GM18861 (cell line): ENCODE measurements at regions not wholly inside any gene's neighbourhood (a gene's known extent, or its start where the extent isn't known, plus 50 kb on each side); places are given as distances from the start of the nearest gene placed in this dataset.

Source experiments
- ATAC-seq: cut with Tn5 transposase; IDR thresholded peaks from one replicate; pipeline ENCODE4 v1.9.1; 2021; ENCODE audit not compliant: unreplicated experiment

DNA sequence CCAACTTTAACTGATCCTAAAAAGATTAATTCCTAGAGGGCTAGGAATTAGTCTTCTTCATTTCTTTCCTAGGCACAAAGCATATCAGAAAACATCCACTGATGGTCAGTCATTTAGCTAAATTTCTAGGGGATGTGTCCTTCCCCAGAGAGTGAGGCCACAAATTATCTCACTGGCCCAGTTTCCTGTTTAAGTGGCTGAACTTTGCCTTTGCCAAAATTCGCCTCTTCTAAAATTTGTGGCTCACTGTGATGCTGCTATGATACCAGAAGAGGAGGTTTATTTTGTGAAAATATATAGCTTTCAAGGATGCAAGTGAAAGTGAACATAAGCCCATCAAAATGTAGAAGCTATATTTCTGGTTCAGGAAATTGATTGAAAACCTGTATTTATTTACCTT lies 98.1 kb upstream of the FER start:
- ATAC-seq = no peak

DNA sequence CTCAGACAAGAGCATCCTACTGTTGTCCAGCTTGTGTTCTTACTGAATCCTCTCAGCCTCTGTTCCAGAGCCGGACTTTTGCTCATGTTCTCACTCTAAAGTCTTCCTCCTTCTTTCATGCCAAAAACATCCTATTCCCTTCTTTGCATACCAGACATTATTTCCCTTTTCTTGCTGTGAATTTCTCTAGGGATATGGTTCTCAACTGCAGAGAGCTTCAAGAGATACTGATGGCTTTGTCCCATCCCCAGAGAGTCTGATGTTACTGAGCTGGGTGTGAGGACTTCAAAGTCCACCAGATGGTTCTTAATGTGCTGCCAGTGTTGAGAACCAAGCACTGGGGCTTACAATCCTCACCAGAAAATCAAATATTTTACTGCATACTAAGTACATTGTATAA lies 98.6 kb upstream of the FER start:
- ATAC-seq = no peak

DNA sequence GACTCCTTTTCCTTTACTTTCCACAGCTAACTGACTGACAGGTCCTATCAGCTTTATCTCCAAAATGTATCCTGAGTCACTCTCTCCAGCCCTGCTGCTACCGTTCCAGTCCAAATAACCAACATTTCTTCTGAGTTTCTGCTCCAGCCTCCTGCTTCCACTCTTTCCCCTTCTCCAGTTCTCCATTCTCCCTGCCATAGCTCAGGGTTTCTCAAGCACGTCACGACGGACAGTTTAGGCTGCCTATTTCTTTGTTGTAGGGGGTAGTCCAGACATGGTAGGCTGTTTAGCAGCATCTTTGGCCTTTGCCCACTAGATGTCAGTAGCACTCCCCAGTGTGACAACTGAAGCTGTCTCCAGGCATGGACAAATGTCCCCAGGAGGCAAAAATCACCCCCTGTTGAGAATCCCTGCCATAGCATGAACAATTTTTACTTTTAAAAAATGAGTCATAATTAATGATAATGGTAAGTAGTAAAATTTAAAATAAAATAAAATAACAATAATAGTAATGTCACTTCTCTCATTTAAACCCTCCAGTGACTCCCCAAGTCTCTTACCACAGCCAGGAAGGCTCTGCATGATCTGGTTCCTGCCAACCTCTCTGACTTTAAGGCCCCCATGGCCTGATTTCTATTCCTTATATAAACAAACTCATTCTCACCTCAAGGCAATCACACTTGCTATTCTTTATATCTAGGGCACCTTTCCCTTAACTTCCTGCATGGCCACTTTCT lies 105.4 kb upstream of the FER start:
- ATAC-seq = peak; percentile 99

DNA sequence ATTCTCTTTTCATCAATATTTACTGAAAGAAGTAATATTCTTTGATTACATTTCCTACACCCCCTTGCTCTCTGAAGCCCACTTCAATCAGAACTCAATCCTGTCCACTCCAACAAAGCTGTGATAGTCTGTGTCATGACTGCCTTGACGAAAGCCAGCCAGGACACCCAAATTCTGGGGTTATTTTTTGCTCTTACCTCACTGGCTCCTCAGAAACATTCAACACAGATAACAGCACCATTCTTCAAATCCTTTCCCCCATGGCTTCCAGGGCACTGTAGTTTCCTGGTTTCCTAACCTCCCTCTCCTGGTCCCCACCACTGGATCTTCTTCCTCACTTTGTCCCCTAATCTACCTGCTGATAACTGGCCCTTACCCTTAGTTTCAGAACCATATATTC lies 106.1 kb upstream of the FER start:
- ATAC-seq = no peak

DNA sequence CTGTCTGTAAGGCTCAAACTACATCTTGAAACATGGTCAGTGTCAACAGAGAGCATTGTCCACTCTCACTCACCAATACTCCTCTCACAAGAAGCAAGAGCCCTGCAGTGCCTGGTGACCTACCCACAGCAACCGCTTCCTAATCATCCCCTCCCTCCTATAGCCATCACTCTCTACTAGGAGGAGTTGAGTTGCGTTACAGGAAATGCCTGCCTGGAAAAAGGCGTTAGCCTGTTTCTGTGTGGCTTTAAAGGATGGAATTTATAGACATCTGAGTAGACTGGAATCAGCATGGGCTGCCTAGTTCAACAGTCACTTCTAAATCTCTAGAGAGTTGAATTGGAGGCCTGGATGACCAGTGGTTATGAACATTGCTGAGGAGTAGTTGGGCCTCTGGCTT lies 108.3 kb upstream of the FER start:
- ATAC-seq = no peak

DNA sequence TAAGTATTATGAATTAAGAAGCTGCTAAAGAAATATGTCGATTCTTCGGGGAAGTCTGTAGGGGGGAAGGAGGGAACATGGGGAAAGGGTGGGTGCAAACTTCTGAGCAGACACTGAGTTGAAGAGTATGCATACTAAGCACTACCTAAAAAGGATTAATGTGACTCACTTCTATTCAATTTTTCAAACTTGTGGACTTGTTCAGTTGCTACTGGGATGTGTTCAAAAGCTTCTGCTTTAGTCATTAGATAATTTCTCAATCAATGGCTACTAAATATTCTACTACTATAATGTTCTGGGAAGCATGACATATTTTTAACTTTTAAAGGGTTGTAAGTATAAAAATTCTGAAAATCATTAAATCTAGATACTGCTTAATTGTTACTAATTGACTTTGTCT lies 109.7 kb upstream of the FER start:
- no peak for ATAC-seq

DNA sequence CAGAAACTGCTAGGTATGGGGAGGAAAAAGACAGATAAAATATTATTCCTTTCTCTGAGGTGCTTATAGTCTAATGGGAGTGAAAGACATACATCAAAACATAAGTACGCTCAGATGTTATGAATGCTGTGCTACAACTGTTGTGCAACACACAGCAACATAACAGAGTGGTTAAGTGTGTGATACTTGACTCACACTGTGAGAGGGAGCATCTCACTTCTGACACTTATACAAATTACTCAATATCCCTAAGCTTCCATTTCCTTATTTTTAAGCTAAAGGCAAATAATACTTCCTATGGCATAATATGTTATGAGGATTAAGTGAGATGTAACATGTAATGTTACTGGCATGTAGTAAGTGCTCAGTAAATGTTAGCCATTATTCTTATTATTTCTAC lies 110.6 kb upstream of the FER start:
- ATAC-seq = no peak

DNA sequence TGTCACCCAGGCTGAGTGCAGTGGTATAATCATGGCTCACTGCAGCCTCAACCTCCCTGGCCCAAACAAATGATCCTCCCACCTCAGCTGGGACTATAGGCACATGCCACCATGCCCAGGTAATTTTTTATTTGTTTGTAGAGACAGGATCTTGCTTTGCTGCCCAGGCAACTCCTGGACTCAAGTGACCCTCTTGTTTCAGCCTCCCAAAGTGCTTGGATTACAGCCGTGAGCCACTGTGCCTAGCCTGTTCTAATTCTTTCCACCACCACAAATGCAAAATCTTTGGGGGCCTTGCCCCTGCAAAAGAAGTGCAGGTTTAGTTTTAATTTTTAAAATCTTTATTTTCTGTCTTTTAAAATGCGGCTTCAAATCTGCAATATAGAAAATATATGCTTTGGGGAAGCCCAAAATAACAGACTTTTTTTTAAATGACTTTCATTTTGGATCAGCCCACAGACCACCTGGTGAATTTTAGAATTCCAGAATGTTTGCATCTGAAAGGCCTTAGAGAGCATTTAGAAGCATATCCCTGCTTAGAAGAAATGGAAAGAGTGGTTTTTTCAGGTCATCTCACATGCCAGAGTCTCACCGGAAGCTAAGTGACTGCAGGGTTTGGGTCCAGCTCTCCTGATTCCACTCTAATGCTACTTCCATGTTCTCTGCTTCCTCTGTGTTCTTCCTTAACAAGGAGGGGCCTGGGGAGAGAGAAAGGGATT lies 111.4 kb upstream of the FER start:
- ATAC-seq = no peak

DNA sequence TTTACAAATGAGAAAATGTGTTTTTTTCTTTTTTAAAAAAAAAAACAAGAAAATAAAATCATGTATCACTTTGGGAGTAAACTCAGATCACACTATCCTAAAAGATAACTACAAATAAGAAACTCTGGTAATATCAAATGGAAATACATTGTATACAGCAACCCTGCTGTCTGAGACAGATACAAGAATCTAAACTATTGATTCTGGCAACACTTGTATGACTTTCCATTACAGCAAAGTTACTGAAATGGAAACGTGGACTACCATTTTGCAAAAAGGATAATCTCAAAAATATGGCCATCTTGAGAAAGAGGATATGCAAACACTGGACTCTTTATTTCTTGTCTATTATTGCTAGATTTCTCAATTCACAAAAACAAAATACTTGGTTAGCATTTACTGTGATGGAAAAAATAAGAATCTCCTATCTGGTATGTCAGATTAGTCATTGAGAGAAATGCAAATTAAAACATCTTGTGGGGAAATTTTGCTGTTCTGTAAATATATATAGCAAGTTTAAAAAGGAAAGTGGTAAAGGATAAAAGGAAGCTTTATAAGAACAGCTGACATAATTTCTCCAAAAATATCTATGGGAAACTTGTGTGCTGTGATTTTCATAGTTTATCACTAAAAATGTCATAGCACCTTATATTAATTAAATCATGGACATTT lies 112.9 kb upstream of the FER start:
- peak; percentile 72 for ATAC-seq

DNA sequence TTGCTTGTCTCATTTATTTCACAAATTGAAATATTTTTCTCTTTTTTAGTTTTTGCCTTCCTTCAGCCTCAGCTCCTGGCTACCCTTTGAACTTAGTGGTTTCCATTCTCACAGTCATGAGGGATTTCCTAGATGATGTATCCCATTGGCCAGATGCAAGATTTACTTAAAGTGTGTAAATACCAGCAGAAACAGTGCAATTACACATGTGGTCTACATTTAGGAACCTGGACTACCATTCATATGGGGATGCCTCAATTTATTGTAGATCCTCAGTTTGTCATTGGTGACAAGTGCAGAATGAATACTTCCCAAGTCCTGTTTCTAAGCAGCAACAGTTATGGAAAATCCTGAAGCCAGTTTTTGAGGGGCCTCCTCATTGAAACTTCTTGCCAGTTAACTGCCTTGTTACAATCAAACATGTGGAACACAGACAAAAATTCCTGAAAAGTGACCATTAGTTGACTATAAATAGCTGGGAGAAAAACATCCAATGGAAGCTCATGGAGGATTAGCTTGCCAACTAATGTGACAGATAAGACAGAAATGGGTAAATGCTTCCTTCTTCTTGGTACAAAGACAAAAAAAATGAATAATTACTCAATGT lies 113.6 kb upstream of the FER start:
- no peak for ATAC-seq

DNA sequence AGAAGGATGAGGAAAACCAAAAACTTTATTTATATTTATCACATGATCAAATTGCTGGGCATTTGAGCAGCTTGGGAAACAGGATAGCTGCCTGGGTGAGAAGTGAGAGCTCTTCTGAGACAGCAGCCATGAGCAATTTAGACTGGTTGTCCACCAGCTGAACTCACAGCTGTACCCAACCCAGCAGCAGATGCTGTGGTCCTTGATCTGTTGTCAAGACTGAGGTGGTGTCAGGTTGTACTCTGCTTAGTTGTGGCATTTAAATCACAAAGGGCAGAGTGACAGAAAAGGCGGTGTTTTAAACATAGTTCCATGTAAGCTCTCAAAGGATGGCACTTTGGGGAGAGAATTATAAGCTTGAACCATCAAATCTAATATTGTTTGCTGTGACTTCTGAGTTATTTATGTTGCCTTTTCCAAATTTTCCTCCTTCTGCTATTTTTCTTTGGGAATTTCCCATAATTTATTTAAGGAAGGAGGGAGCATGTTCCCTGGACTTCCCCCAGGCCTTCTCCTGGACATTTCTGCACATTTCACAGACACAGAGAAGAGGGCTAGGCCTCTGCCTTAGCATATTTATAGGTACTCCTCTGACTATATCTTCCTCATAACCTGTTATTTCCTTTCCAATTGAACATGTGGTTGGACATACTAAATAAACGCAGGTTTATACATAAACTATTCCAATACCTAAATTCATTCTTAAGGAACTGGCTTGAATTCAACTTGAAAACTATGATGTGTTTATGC lies 117.7 kb upstream of the FER start:
- no peak for ATAC-seq

DNA sequence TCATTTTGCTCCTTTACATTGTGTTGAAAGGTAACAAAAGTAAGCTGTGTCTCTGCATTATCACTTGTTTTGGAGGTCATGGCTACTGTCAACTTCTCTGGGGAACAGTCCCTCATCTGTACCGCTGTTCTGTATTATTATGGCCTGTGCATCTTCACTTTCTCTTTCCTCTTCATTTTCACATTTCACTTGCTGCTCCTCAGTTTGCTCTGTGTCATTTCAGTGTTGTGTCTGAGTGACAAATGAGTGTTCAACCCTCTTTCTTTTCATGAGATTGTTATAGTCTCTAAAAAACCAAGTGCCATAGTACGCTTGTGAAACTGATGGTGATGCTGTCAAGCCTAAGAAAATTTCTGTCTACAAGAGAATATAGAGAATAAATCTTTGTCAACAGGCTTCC lies 122.0 kb upstream of the FER start:
- ATAC-seq = no peak

DNA sequence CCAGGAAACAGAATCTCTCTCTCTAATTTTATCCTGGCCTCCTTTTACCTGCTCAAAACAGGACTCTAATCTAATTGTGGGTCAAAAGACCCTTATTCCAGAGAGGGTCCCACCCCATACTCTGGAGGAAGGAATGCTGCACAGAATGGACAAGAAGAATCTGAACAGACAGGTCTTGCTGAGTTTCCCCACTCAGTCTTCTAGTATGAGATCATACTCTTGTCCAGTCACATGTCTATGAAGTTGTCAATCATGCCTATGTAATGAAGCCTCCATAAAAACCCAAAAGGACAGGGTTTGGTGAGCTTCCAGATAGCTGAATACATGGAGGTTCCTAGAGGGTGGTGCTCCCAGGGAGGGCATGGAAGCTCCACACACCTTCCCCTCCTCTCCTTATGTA lies 123.9 kb upstream of the FER start:
- no peak for ATAC-seq

DNA sequence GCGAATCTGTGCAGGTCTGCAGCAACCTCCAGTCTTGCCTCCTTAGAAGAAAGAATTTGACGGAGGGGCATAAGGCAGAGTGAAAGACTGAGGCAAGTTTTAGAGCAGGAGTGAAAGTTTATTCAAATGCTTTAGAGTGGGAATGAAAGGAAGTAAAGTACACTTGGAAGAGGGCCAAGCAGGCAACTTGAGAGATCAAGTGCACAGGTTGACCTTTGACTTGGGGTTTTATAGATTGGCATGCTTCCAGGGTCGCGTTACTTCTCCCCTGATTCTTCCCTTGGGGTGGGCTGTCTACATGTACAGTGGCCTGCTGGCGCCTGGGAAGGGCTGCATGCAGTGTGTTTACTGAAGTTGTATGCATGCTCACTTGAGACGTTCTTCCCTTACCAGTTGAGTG lies 127.2 kb upstream of the FER start:
- ATAC-seq = no peak

DNA sequence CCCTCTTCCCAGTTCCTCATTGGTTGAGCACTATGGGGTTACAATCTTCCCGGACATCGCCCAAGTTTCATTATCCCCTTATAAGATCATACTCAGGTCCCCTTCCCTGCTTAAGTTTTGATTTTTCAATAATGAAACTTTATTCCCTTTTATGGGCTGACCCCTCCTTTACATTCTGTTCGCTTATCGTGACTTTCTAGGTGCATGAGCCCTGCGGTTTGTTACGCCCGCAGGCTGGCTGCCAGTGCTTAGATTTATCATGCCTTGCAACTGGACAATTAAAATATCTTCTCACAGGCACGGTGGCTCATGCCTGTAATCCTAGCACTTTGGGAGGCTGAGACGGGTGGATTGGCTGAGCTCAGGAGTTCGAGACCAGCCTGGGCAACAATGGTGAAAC lies 127.9 kb upstream of the FER start:
- ATAC-seq = no peak

DNA sequence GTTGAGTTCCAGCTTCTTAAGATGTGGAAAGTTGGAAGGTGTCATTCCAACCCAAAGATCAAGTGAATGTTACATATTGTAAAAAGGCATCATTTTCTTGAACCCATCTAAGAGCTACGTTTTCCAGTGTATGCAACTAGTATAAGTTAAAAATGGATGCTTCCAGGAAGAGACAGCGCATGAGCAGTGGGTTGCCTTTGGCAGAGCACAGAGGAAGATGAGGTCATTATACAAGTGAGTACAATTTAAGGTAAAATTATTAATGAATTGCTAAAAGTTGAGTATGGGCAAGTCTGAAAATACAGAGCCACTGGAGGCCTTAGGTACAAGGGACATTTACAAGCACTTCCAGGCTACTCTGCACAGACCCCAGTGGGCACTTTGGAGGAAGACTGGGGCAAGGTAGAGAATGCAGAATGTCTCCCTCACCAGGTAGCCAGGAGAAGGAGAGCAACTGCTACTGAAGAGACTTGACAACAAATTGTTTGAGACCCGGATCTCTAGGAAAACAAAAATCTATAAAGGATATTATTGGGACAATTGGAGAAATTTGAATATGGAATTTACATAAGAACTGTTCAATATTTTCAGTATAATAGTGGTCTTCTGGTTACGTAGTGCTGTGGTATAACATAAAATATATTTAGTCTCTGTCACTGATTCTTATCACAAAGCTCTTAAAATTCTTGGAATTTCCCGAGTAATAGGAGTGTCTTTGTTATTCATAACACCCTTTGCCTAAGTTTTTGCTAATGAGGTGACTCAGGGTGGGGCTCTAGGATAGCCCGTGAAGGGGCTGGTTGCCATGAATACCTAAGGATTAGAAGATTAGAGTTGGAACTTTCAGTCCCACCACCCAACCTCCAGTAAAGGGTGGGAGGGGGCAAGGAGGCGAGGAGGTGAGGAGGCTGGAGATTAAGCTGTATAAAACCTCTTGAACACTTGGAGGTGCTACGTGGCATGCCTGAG lies 129.9 kb upstream of the FER start:
- no peak for ATAC-seq

DNA sequence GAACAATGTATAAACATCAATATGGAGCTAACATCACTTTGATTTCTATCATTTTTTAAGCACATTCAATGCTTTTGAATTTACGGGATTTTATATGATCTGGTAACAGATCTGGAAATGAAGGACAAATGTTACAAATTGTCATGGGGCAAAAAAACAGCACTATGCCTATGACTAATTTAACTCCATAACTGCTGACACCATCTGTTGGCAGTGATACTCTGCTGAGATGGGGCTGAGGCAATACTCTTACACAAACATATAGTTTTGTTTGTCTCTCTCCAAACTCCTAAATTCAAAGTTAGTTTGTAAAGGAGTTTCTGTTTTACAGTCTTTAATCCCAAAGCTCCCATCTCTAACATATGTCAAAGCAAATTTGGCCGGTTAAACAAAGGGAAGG lies 132.5 kb upstream of the FER start:
- ATAC-seq = no peak

DNA sequence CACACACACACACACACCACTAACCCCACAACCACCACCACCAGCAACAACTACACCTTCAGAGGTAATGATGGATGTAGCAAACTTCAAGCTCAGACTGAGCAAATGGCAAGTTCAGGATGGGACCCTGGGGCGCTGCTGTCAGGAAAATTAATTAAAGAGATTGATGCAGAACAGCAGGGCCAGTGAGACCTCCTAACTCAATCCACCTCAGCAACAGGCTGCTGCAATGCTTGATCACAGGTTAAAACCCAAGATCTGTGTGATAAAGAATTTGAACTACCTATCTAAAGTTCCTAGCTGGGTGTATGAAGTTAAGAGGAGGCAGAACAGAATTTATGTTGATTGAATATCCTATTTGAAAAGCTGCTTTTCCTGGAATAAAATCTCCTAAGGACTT lies 140.3 kb upstream of the FER start:
- no peak for ATAC-seq

DNA sequence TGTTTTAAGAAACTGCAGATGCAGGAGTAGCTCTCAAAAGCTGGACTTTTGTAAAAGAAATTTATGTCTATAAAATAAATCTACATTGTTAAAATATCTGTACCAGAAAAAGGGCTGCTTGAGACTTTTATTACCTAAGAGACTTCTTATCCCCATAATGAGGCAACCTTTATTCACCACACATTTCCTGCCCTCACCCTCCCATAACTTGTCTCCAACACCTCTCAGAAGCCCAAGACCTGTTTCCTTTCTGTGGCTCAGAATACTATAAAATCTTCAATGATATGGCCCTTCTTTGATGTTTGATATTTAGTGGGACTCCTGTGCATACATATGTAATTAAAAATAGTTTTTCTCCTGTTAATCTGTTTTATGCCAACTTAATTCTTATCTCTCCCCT lies 141.5 kb upstream of the FER start:
- no peak for ATAC-seq

DNA sequence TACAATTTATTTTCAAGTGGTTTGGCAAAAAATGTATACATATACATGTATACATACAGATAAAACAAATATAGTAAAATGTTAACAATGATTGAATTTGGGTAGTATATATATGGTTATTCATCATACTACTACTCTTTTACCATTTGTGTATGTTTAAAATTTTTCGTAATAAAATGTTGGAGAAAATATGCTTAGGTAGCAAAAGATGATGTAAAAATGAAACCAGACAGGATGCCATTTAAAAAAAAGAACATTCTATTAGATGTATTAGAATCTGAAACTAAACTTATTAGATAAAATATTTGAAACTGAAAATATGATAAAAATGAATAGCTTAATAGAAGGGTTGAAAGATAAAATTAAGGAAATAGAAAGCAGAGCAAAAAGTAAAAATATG lies 144.9 kb upstream of the FER start:
- ATAC-seq = no peak
